ENCODE measurements at regions not wholly inside any gene's neighbourhood (a gene's known extent, or its start where the extent isn't known, plus 50 kb on each side); places are given as distances from the start of the nearest gene placed in this dataset.
A peak's percentile ranks its signal among the peaks of the same experiment; 100 is the strongest.

GRCh38 chr1:2928366-2929325 lies 92.6 kb upstream of the ACTRT2 start:
- Mint-ChIP-seq H3K36me3 (no peaks in the 10 kb centered on the region), H3K4me3 (no peak overlapping the region), H3K27ac (no peak overlapping the region), H3K4me1 (peaks cover 5% of the 10 kb centered on the region), H3K9me3 (no peaks in the 10 kb centered on the region), H3K27me3 (peaks cover 40% of the 10 kb centered on the region)
- ATAC-seq: no peak

GRCh38 chr1:2929335-2929734 lies 91.9 kb upstream of the ACTRT2 start:
- ATAC-seq: no peak
- Mint-ChIP-seq H3K4me3 (no peak overlapping the region), H3K27ac (no peak overlapping the region), H3K4me1 (peaks cover 5% of the 10 kb centered on the region), H3K9me3 (no peaks in the 10 kb centered on the region), H3K36me3 (no peaks in the 10 kb centered on the region), H3K27me3 (peaks cover 33% of the 10 kb centered on the region)

GRCh38 chr1:2930016-2930815 lies 91.1 kb upstream of the ACTRT2 start:
- H3K36me3 Mint-ChIP-seq: no peaks in the 10 kb centered on the region
- H3K4me3 Mint-ChIP-seq: no peak overlapping the region
- H3K27ac Mint-ChIP-seq: no peak overlapping the region
- H3K27me3 Mint-ChIP-seq: peaks cover 25% of the 10 kb centered on the region
- peaks cover 5% of the 10 kb centered on the region for H3K4me1 Mint-ChIP-seq
- no peaks in the 10 kb centered on the region for H3K9me3 Mint-ChIP-seq
- ATAC-seq: no peak

- peaks cover 16% of the 10 kb centered on the region for H3K27me3 Mint-ChIP-seq
- H3K4me1 Mint-ChIP-seq: peaks cover 2% of the 10 kb centered on the region
- ATAC-seq: peak; percentile 2
- H3K36me3 Mint-ChIP-seq: no peaks in the 10 kb centered on the region
- no peaks in the 10 kb centered on the region for H3K9me3 Mint-ChIP-seq
- H3K4me3 Mint-ChIP-seq: no peak overlapping the region
- H3K27ac Mint-ChIP-seq: no peak overlapping the region
Observed at GRCh38 chr1:2930913-2931723, 90.1 kb upstream of the ACTRT2 start.

GRCh38 chr1:2931724-2932401 lies 89.4 kb upstream of the ACTRT2 start:
- H3K27ac Mint-ChIP-seq: no peak overlapping the region
- H3K27me3 Mint-ChIP-seq: peaks cover 12% of the 10 kb centered on the region
- H3K9me3 Mint-ChIP-seq: no peaks in the 10 kb centered on the region
- no peak overlapping the region for H3K4me3 Mint-ChIP-seq
- H3K4me1 Mint-ChIP-seq: no peaks in the 10 kb centered on the region
- no peaks in the 10 kb centered on the region for H3K36me3 Mint-ChIP-seq
- no peak for ATAC-seq

- no peak for ATAC-seq
- Mint-ChIP-seq H3K27me3 (peaks cover 12% of the 10 kb centered on the region), H3K27ac (no peak overlapping the region), H3K9me3 (no peaks in the 10 kb centered on the region), H3K4me3 (no peak overlapping the region), H3K4me1 (no peaks in the 10 kb centered on the region), H3K36me3 (no peaks in the 10 kb centered on the region)
Observed at GRCh38 chr1:2932671-2933350, 88.5 kb upstream of the ACTRT2 start.

GRCh38 chr1:2933431-2934155 lies 87.7 kb upstream of the ACTRT2 start:
- Mint-ChIP-seq H3K9me3 (peaks cover 4% of the 10 kb centered on the region), H3K27me3 (peaks cover 12% of the 10 kb centered on the region), H3K4me3 (no peak overlapping the region), H3K4me1 (no peaks in the 10 kb centered on the region), H3K36me3 (no peaks in the 10 kb centered on the region), H3K27ac (no peak overlapping the region)
- ATAC-seq: no peak

GRCh38 chr1:2934156-2934540 lies 87.1 kb upstream of the ACTRT2 start:
- no peak for ATAC-seq
- no peak overlapping the region for H3K4me3 Mint-ChIP-seq
- H3K36me3 Mint-ChIP-seq: no peaks in the 10 kb centered on the region
- H3K27me3 Mint-ChIP-seq: peaks cover 12% of the 10 kb centered on the region
- H3K4me1 Mint-ChIP-seq: no peaks in the 10 kb centered on the region
- H3K27ac Mint-ChIP-seq: no peak overlapping the region
- peaks cover 4% of the 10 kb centered on the region for H3K9me3 Mint-ChIP-seq

- Mint-ChIP-seq H3K9me3 (peaks cover 4% of the 10 kb centered on the region), H3K27me3 (peaks cover 12% of the 10 kb centered on the region), H3K27ac (no peak overlapping the region), H3K4me3 (no peak overlapping the region), H3K36me3 (no peaks in the 10 kb centered on the region), H3K4me1 (no peaks in the 10 kb centered on the region)
- no peak for ATAC-seq
Observed at GRCh38 chr1:2934642-2935081, 86.6 kb upstream of the ACTRT2 start.

- no peak for ATAC-seq
- H3K9me3 Mint-ChIP-seq: peaks cover 4% of the 10 kb centered on the region
- peaks cover 12% of the 10 kb centered on the region for H3K27me3 Mint-ChIP-seq
- H3K4me3 Mint-ChIP-seq: no peak overlapping the region
- H3K27ac Mint-ChIP-seq: no peak overlapping the region
- H3K4me1 Mint-ChIP-seq: no peaks in the 10 kb centered on the region
- H3K36me3 Mint-ChIP-seq: no peaks in the 10 kb centered on the region
Observed at GRCh38 chr1:2935184-2935583, 86.1 kb upstream of the ACTRT2 start.

GRCh38 chr1:2935751-2936390 lies 85.4 kb upstream of the ACTRT2 start:
- H3K4me1 Mint-ChIP-seq: no peaks in the 10 kb centered on the region
- peaks cover 4% of the 10 kb centered on the region for H3K9me3 Mint-ChIP-seq
- H3K36me3 Mint-ChIP-seq: no peaks in the 10 kb centered on the region
- no peak for ATAC-seq
- H3K27me3 Mint-ChIP-seq: peaks cover 12% of the 10 kb centered on the region
- H3K4me3 Mint-ChIP-seq: no peak overlapping the region
- H3K27ac Mint-ChIP-seq: no peak overlapping the region

GRCh38 chr1:2936559-2937515 lies 84.4 kb upstream of the ACTRT2 start:
- no peak overlapping the region for H3K4me3 Mint-ChIP-seq
- peaks cover 4% of the 10 kb centered on the region for H3K27me3 Mint-ChIP-seq
- peaks cover 7% of the 10 kb centered on the region for H3K9me3 Mint-ChIP-seq
- H3K36me3 Mint-ChIP-seq: no peaks in the 10 kb centered on the region
- ATAC-seq: no peak
- H3K27ac Mint-ChIP-seq: no peak overlapping the region
- no peaks in the 10 kb centered on the region for H3K4me1 Mint-ChIP-seq

Measured in stimulated activated memory B cell treated with anti-CD40 and anti-IgM and Interleukin-4, amounts not matched to agents 10 μg/mL and 1 μg/mL and 100 μg/mL, for 72 hours (primary cell).